GM11168 (cell line): ENCODE measurements at regions not wholly inside any gene's neighbourhood (a gene's known extent, or its start where the extent isn't known, plus 50 kb on each side); places are given as distances from the start of the nearest gene placed in this dataset.

Experiments used
- in situ Hi-C: fragments of 300-500 bp; cut with MboI; formaldehyde crosslinking; loops from one replicate; pipeline ENCODE4 v1.12.0; 2022; ENCODE audit warnings: low sequenced_read_pairs; ENCODE audit not compliant: unreplicated experiment

DNA sequence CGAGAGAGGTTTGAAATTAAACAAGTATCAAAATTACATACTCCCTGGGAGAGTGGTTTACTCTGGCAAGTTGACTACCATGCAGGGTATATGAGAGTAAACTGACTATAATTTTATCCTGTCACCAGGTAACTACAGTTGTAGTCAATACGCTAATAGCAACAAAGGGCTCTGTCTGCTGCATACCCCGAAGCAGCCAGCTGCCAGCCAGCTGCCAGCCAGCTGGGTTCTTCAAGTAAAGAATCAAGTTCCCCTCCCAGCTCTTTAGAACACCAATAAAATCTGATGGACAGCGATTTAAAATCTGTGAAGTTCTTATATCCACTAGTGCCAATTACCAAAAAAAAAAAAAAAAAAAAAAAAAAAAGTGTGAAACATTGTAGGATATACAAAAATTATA lies 417.7 kb upstream of the CFAP20DC start:
- in situ Hi-C loops: no loop called here

DNA sequence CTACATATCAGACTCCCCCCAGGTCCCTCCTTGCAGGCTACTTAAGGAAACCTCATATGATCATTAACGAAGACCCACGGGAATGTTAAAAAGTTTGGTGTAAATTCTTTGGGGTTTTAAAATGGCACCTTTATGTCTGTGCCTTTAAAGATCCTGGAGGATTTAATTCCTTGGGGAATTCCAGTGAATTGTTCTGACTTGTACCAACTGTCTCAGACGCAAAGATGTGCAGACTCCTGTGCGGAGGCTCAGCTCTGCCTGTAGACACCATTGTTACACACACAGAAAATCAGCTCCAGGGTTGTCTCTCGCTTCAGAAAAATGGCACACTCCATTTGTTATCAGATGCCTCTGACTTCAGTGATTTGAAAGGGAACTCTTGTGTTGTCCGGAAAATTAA lies 414.4 kb upstream of the CFAP20DC start:
- in situ Hi-C loops: no loop called here

- in situ Hi-C loops: no loop called here
These were observed 413.4 kb upstream of the CFAP20DC start for GRCh38 chr3:59463253-59463652.

DNA sequence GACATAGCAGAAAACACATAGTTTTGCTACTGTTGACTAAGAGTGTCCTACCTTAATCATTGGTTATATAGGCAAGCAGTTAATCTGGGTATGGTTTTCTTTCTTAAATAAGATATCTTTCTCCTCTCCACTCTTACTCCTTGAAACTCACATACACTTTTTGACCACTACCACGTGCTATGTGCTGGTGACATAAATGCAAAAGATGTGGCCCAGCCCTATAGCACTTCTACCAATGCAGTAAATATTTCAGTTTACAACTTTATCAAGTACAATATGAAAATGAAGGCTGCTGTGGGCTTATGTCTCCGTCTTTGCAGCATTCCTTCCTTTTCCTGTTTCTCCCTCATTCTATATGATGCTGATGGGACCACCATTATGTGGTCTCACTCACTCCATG lies 410.2 kb upstream of the CFAP20DC start:
- in situ Hi-C loops: no loop called here

GRCh38 chr3:59456852-59457485 lies 407.1 kb upstream of the CFAP20DC start:
- in situ Hi-C loops: loop anchor here (10.0 kb wide), 1 partner anchor 108 kb away; no protein-coding TSS in a partner anchor

DNA sequence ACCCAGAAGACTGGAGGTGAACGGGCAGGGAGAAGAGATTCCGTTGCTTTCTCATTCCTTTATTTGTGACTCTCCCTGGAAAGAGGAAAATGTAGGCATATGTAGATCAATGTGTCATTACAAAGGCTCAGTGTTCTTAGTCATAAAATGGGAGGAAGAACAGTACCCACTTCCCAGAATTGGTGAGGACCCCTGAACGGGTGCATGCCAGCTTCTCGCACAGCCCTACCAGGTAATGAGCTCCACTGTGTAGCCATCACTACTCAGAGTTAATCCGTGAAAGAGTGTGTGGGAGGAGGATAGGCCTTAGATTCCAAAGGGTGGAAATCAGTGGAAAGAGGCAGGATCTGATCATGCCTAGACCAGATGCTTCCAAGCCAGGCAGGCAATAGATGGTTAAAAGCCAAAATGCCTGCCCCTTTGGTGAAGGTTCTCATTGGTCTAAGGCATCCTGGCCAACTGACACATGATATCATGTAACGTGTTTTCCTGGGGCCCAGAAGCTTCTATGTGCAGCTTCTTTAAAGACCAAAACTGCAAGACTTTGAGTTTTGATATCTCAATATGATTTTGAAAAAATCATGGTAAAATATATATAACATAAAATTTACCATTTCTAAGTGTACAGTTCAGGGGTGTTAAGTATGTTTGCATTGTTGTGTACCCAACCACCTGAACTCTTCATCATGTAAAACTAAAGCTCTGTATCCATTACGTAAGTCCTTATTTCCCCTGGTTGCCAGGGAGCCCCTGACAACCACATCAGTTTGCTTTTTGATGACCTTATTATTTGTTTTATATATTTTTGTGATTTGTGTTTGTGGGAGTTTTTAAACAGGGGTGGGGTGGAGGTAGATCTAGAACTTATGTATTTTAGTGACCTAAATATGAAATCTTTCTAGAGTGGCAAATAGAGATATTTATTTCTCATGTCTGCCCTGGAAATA lies 402.2 kb upstream of the CFAP20DC start:
- in situ Hi-C loops: loop anchor here (10.0 kb wide), 1 partner anchor 113 kb away; no protein-coding TSS in a partner anchor

- in situ Hi-C loops: loop anchor here (10.0 kb wide), 1 partner anchor 114 kb away; no protein-coding TSS in a partner anchor
These were observed 401.3 kb upstream of the CFAP20DC start for GRCh38 chr3:59450946-59451763.

- in situ Hi-C loops: loop anchor here (10.0 kb wide), 1 partner anchor 114 kb away; no protein-coding TSS in a partner anchor
These were observed 400.6 kb upstream of the CFAP20DC start for GRCh38 chr3:59450437-59450836.

- in situ Hi-C loops: no loop called here
These were observed 397.1 kb upstream of the CFAP20DC start for GRCh38 chr3:59446775-59447465.

DNA sequence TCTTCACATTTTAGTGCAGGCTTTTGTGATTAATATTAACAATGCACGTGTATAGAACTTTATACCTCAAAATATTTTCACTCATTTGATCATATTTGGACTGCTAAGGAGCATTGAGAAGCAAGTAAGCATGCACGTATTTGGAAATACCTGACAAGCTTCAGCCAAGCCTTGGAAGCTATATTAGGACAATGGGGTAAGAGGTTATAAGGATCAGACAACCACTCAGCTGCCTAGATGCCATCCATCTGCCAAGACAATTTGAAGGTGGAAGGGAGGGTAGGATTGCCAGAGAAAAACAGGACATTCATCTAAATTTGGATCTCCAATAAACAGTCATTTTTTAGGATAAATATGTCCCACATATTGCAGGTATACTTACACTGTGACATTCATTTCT lies 394.9 kb upstream of the CFAP20DC start:
- in situ Hi-C loops: no loop called here

DNA sequence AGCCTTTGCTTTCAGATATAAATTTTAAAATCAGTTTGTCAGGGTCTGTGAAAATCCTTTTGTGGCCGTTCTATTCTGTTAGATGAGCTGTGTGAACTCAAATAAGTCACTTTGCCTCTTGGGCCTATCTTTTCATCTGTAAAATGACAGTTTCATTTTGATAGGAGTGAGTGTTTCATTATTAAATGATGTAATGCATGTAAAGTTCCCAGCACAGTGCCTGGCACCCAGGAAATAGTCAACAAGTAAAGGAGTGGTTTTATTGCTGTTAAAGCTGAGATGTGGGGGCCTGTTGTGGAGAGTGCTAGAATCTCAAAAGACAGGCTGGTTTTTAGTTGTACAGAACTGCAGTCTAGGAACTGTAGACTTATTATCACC lies 394.5 kb upstream of the CFAP20DC start:
- in situ Hi-C loops: no loop called here

- in situ Hi-C loops: no loop called here
These were observed 393.9 kb upstream of the CFAP20DC start for GRCh38 chr3:59443618-59444293.

- in situ Hi-C loops: no loop called here
These were observed 392.2 kb upstream of the CFAP20DC start for GRCh38 chr3:59442046-59442445.

DNA sequence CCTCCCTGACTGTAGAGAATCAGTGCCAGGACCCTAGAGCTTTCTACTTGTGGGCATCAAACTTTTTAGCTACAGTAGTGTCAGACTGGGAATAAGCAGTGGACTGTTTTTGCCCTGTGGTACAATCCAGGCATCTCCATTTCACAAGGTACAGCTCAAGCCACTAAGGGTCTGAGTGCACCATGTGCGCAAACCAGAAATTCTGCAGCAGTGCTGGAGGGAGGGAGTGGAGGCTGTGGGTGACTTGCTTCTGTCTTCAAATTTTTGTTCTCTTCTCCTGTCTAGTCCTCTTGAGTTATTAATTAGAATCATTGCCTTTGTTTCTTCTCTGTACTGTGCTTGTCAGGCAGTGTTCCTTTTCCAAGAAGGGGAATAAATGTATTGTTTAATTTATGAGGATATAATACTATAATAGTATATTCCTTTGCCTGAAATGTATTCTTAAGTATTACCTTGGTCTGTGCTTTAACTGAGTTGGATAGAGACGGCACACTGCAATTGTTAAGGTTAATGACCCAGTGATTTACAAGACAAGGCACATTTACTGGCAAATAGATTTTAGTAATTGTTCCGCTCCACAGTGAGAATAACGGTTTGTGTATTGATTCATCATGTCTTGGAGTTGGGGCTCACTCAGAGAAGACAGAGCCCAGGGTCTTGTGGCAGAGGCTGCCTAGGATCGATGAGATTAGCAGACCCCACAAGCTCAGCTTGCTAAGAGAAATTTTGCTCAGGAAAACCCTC lies 390.6 kb upstream of the CFAP20DC start:
- in situ Hi-C loops: no loop called here

- in situ Hi-C loops: no loop called here
These were observed 388.7 kb upstream of the CFAP20DC start for GRCh38 chr3:59438492-59438891.

DNA sequence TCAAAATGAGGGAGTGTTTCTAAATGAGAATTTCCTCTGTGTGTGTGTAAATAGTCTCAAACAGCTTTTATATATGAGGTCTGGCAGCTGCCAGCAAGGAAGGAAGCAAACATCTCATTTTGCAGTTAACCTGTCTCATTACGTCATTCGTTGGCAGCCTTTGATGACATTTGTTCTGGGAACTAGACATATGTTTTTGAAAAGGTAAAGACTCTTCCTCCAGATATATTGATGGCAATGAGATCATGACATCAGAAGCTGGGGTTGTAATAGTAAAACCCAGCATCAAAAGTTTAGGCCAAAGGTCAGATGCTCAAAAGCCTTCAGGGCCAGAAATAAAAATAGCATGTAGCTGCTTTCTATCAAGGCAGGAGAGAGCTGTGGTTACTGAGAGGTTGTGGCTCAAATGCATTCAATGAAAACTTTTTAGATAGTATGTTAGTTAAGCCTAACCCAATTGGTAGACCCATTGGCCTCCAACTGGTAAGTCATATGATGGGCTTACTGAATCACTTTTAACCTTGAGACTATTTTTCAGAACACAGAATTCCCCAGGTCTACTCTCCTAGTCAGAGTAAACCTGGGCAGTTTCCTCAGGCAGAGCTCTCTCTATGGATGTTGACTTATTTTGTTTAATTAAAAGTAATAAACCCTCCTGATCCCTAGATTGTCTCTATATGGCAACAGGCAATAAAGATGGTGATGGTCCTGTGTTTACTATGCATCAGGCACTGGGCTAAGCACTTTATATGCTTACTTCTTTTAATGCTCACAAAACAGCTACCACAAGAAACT lies 386.5 kb upstream of the CFAP20DC start:
- in situ Hi-C loops: no loop called here

- in situ Hi-C loops: no loop called here
These were observed 383.7 kb upstream of the CFAP20DC start for GRCh38 chr3:59433546-59433945.

- in situ Hi-C loops: no loop called here
These were observed 382.8 kb upstream of the CFAP20DC start for GRCh38 chr3:59432665-59433064.
